ENCODE measurements at regions not wholly inside any gene's neighbourhood (a gene's known extent, or its start where the extent isn't known, plus 50 kb on each side); places are given as distances from the start of the nearest gene placed in this dataset.

DNA sequence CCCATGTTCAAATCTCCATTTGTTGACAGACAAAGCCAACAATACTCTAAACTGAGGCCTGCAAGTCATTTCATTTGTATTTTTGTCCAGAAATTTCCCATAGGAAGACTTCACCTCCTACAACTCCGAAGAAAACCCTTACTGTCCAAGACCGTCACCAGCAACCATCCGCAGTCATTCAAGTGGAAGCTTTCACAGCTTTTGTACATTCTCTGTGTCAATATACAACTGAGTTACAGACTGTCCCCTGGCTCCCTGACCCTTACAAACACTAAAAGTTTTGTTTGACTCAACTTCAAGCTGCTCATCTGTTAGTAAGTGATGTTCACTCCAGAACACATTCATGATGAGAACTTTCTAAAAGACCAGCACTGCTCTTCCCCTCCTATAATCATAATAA lies 210.1 kb downstream of the DEPDC1B start:
- no peak for TF ChIP-seq EZH2 (IDR thresholded peaks at IDR 0.05; ENCODE audit: insufficient read depth, low read length)
- TF ChIP-seq, protein P1, sequence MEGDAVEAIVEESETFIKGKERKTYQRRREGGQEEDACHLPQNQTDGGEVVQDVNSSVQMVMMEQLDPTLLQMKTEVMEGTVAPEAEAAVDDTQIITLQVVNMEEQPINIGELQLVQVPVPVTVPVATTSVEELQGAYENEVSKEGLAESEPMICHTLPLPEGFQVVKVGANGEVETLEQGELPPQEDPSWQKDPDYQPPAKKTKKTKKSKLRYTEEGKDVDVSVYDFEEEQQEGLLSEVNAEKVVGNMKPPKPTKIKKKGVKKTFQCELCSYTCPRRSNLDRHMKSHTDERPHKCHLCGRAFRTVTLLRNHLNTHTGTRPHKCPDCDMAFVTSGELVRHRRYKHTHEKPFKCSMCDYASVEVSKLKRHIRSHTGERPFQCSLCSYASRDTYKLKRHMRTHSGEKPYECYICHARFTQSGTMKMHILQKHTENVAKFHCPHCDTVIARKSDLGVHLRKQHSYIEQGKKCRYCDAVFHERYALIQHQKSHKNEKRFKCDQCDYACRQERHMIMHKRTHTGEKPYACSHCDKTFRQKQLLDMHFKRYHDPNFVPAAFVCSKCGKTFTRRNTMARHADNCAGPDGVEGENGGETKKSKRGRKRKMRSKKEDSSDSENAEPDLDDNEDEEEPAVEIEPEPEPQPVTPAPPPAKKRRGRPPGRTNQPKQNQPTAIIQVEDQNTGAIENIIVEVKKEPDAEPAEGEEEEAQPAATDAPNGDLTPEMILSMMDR (IDR thresholded peaks at IDR 0.05; ENCODE audit: insufficient read depth, low read depth, low read length), result no peak
